ENCODE measurements at regions not wholly inside any gene's neighbourhood (a gene's known extent, or its start where the extent isn't known, plus 50 kb on each side); places are given as distances from the start of the nearest gene placed in this dataset.
"Not testable (repeated sequence)": the region's sequence is repeated elsewhere in the genome, so short reads cannot be mapped to it uniquely, and the experiment has no call there.

DNA sequence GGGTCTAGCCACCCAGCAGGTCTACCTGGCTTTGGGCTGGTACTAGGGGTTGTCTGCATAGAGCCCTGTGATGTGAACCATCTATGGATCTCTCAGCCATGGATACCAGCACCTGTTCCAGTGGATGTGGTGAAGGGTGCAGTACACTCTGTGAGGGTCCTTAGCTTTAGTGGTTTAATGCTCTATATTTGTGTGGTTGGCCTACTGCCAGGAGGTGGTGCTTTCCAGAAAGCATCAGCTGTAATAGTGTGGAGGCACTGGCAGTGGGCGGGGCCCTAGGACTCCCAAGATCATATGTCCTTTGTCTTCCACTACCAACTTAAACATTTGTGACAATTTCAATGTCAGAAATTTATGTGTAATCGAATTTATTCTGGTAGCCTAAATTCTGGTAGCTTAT lies 1065.1 kb downstream of the RPIA start:
- peak; percentile 14 for DNase-seq (ENCODE audit: low spot score)
- intact Hi-C loops (cut with DNase I): not testable (repeated sequence)

DNA sequence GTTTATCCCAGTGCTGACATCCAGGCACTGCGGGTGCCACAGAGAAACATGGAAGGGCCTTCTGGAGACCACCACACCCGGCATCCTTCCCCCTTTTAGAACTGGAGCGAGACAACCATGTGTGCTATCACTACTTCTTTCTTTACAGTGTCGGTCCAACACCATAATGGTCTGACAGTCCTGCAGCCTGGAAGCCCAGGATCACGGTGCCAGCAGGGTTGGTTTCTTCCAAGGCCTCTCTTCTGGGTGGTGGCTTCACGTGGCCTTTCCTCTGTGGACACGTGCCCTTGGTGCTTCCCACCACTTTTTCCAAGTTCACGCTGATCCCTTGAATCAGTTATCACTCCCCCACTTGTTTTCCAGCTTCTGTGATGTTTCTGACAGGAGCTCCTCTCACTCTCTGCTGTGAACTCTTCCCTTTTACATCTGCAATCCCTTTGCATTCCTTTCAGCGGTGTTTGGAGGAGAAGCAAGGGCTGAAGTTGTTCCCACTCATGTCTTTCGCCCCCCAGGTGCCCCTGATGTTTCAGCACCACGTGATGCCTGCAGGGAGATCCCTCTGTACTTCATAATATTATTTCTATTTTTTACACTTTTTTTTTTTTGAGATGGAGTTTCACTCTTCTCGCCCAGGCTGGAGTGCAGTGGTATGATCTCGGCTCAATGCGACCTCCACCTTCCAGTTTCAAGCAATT lies 1067.0 kb downstream of the RPIA start:
- DNase-seq (ENCODE audit: low spot score): peak; percentile 70
- intact Hi-C loops (cut with DNase I): not testable (repeated sequence)

DNA sequence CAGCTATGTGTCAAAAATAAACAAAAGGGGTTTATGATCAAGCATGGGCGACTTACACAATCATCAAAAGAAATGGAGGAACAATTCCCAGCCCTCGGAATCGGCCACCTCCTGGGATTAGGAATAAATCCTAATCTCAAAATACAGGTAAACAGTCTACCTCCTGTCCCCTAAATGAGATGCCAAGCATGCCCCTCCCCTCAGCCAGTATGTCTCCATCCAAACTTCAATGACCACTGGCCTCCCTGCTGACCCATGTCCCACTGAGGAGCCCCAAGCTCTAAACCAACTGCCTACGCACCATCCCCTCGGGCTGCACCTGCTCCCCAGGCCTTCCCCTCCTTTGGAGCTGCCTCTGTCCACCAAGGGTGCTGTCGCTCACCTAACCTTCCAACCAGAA lies 1069.3 kb downstream of the RPIA start:
- DNase-seq (ENCODE audit: low spot score): peak; percentile 35
- intact Hi-C loops (cut with DNase I): not testable (repeated sequence)

DNA sequence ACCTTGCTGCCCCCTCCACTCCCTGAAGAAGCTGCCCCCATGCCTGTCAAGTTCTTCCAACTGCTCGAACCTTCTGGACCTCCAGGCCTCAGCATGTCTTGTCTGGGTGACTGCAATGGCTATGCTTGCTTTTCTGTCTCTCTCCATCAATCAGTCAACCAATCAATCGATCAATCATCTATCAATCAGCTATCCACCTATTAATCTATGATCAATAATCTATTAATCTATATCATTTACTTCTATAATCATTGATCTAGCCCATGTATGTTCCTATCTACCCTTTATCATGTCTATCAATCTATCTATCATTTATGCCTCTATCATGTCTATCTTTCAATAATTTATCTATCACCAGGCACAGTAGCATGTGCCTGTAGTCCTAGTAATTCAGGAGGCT lies 1069.7 kb downstream of the RPIA start:
- DNase-seq (ENCODE audit: low spot score); intact Hi-C loops (cut with DNase I): not testable (repeated sequence)

DNA sequence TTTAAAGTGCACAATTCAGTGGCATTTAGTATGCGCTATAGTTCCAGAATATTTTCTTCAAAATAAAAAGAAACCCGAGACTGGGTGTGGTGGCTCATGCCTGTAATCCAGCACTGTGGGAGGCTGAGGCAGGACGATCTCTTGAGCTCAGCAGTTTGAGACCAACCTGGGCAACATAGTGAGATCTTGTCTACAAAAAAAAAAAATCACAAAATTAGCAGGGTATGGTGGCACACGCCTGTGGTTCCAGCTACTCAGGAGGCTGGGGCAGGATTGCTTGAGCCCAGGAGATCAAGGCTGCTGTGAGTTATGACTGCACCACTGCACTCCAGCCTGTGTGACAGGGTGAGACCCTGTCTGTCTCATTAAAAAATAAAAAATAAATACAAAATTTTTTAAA lies 1070.4 kb downstream of the RPIA start:
- intact Hi-C loops (cut with DNase I): not testable (repeated sequence)
- DNase-seq (ENCODE audit: low spot score): peak; percentile 61

DNA sequence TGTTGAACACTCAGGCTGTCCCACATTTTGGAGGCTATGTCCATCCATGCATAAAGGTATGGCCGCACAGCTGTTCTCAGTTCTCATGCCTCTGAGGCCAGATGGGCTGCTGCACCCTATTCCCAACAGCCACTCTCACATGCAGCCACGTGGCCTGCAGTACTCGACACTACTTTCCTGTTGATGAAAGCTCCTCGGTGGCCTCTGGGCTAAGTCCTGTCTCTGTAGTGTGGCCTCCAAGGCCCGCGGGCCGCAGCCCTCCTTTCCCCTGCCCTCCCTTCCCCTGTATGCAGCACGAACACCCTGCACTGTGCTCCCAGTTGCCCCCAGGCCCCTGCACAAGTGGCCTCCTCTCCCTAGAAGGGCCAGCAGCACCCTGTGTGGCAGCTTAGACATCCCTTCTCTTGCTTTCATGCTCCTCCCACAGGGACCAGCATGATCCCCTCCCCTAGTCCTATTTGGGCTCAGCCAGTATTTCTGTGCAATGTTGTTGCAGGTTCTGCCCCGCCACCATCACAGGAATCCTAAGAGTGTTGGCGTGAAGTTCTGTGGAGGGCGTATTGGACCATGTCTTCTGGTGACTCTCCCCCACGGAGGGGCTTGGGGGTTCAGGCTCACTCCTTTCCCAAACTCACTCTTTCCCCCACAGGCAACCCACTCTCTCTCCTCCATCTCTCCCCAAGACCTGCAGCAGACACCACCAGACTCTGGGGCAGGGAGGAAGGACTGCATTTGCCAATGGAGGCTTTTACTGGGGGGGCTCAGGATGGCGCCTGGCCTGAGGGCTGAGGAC lies 1071.2 kb downstream of the RPIA start:
- DNase-seq (ENCODE audit: low spot score): peak; percentile 81

DNA sequence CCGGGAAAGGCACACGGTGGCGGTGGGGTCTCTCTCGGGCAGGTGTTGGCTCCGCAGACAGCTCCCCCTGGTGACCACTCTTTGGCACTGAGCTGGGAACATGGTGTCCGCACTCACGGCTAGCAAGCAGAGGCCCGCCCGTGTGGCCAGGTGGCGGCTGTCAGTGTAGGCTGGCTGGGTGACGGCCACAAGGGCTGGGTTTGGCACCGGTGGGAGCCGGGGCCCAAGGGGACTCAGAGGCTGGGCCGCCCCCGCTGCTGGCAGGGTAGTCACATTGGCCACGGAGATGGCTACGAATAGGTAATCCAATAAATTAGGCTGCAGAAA lies 1071.7 kb downstream of the RPIA start:
- DNase-seq (ENCODE audit: low spot score): peak; percentile 82
- intact Hi-C loops (cut with DNase I): no loop called here

More for the DNA sequence above, 1071.2 kb downstream of the RPIA start:
- intact Hi-C loops (cut with DNase I): not testable (repeated sequence)

DNA sequence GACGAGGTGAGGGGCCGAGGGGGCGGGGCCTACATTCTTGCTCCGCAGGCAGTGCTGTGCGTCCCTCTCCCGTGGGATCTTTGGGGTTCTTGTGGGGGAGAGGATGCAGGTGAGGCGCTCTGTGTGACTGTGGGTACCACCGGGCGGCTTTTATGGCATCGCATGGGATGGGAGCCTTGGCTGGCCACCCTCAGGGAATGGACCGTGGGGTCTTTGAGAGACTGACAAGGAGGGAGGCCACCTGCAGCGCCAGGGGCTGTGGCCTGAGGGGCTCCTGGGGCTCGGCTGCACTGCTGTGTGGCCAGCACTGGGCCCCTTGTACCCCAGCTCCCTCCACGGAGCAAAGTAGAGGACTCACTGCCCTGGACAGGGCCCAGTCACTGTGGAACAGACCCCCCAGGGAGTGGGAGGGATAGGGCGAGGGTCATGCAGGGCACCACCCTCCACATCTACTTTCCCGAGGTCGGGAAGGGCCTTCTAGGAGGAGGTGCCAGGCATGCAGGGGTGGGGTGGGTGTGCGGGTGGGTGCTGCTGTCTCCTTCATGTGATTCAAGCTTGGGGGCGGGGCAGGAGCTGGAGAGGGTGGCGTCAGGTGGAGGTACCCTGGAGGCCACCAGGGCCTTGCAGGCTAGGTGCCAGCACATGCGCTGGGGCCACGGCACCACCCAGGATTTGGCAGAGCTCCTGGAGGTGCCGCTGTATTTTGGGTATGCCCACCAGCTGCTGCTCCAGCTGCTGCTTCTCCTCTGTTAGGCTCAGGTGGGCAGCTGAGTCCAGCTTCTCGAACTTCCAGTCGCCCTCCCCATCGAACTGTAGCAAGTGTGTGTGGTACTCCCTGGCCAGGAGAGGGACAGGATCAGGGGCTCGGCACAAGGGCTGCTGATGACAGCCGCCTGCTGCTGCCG lies 1072.4 kb downstream of the RPIA start:
- DNase-seq (ENCODE audit: low spot score): peak; percentile 83
- intact Hi-C loops (cut with DNase I): no loop called here

DNA sequence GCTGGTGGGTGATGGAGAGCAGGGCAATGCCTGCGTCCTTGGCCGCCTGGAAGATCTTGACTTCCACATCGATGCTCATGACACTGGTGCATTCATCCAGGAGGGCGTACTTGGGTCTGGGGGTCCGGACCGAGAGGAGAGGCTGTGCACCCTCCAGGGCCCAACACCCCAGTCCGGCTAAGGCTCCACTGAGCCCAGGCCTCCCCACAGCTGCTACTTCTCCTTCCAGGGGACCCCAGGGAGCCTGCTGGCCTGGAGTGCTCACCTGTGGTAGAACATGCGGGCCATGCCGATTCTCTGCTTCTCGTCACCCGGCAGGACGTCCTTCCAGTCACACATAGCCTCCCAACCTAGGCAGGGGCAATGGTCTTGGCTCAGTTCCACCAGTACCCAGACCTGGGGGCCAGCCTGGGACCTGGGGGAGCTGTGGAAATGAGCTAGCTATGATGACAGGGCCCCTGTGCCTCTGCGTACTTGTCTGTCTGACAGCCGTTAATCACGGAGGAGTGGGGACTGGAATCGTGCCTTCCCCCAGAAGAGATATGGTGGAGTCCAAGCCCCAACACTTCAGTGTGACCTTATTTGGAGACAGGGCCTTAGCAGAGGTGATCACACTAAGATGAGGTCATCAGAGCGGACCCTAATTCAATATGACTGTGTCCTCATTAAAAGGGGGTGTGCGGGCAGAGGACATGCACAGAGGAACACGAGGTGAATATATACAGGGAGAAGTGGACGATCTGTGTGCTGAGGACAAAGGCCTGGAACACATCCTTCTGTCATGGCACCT lies 1073.3 kb downstream of the RPIA start:
- DNase-seq (ENCODE audit: low spot score): peak; percentile 85
- intact Hi-C loops (cut with DNase I): not testable (repeated sequence)

DNA sequence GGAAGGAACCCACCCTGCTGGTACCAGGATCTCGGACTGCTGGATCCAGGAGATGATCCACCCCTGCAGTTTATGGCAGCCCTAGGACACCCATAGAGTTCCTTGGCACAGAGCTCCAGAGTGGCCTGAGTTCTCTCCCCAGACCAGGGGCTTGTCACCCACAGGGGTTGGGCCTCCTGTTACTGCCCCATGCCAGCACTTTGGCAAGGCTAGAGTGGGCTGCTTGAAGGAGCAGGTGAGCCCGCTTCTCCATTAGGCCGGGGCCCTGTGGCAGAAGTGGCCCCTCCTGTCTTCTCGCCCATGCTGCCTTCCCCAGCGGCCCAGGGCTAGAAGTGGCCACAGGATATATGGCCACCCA lies 1073.9 kb downstream of the RPIA start:
- intact Hi-C loops (cut with DNase I): not testable (repeated sequence)
- peak; percentile 77 for DNase-seq (ENCODE audit: low spot score)

DNA sequence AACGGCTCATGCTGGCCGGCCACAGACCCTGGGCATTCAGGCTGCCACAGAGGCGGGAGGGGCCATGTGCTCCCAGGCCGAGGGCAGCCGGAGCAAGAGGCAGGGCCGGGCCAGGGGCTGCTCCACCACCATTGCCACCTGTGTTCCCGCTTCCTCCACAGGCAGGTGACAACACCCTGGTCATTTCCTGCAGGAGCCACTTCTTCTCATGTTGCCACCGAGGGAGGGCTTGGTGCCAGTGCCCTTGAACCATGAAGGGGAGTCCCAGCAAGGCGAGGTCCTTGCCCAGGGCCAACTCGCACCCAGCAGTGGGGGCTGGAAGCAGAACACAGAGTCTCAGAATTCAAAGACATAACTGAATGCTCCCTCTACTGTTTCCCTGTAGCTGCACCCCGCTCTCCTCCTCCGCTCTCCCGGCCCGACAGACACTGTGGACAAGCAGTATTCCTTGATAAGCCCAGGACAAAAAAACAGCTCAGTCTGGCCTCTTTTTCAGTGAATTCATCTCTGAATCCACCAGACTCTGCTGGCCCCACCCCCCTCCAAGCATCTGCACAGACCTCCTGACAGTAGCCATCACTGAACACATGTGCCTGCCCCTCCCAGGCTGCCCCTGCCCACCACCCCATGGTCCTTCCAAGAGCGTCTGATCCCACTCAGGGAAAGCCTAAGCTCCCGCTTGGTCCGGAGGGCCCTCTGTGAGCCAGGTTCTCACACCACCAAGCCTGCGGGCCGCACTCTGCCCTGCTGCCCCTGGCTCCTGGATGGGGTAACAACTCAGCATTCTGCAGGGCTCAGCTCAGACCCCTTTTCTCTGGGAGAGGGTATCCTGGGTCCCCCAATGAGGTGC lies 1074.9 kb downstream of the RPIA start:
- DNase-seq (ENCODE audit: low spot score): peak; percentile 82

DNA sequence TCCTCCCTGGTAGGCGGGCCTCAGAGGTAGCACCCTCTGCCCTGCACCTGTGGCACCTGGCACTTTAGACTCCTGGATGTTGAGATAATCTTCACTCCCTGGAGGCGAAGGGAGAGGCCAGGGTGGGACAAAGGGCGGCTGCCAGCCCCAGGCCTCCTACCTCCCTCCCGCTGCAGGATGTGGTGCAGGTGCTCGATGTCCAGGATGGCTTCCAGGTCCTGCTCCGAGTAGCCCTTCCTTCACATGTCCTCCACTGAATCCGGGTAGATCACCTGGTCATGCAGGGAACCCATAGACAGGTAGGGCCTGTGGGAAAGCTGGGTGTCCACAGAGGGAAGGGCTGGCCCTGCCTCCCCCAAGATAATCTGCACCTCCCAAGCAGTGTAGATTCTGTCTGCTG lies 1075.6 kb downstream of the RPIA start:
- intact Hi-C loops (cut with DNase I): not testable (repeated sequence)
- peak; percentile 80 for DNase-seq (ENCODE audit: low spot score)

More for the DNA sequence above, 1074.9 kb downstream of the RPIA start:
- intact Hi-C loops (cut with DNase I): not testable (repeated sequence)

DNA sequence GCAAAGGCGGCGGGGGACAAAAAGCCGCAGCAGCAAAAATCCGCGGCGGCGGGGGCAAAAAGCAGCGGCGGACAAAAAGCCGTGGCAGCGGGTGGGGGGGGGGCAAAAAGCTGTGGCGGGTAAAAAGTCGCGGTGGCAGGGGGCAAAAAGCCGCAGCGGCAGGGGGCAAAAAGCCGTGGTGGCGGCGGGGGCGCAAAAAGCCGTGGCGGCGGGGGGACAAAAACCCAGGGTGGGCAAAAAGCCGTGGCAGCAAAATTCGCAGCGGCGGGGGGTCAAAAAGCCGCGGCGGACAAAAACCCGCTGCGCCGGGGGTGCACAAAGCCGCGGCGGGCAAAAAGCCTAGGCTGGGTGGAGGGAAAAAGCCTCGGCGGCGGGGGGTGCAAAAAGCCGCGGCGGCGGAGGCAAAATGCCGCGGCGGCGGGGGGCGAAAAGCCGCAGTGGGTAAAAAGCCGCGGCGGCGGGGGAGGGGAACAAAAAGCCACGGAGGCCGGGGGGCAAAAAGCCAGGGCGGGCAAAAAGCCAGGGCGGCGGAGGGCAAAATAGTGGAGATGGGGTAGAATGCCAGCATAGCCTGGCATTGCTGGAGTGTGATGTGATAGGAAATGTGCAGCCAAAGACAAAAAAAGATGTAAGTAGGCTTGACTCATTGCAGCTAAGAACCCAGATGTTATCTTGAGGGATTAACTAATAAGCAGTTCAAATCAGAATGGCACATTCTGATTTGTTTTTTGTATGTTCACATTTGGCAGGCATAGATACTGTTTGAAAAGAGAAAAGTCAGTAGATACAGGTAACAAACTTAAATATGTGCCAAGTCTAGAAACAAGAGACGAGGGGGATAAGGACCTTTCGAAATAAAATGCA lies 1076.3 kb downstream of the RPIA start:
- intact Hi-C loops (cut with DNase I): no loop called here
- peak; percentile 84 for DNase-seq (ENCODE audit: low spot score)

DNA sequence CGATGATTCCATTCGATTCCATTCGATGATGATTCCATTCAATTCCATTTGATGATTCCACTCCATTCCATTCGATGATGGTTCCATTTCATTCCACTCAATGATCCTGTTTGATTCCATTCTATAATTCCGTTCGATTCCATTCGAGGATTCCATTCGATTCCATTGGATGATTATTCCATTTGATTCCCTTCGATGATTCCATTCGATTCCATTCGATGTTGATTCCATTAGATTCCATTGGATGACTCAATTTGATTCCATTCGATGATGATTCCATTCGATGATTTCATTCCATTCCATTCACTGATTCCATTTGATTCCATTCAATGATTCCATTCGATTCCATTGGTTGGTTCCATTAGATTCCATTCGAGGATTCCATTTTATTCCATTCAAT lies 1084.4 kb downstream of the RPIA start:
- DNase-seq (ENCODE audit: low spot score): no peak
- intact Hi-C loops (cut with DNase I): no loop called here

DNA sequence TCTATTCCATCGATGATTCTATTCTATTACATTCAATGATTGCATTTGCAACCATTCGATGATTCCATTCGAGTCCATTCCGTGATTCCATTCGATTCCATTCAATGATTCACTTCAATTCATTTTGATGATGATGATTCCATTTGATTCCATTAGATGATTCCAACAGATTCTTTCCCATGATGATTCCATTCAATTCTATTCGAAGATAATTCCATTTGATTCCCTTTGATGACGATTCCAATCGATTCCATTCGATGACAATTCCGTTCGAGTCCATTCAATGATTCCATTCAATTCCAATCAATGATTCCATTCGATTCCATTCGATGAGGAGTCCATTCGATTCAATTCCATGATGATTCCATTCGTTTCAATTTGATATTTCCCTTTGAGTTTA lies 1088.8 kb downstream of the RPIA start:
- intact Hi-C loops (cut with DNase I): no loop called here

DNA sequence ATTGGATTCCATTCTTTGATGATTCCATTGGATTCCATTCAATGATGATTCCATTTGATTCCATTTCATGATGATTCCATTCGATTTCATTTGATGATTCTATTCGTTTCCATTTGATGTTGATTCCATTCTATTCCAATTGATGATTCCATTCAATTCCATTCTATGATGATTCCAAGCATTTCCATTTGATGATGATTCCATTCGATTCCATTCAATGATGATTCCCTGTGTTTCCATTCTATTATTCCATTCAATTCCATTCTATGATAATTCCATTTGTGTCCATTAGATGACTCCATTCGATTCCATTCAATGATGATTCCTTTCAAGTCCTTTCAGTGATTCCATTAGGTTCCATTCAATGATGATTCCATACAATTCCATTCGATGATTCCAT lies 1090.5 kb downstream of the RPIA start:
- no peak for DNase-seq (ENCODE audit: low spot score)
- intact Hi-C loops (cut with DNase I): no loop called here

More for the DNA sequence above, 1088.8 kb downstream of the RPIA start:
- no peak for DNase-seq (ENCODE audit: low spot score)

DNA sequence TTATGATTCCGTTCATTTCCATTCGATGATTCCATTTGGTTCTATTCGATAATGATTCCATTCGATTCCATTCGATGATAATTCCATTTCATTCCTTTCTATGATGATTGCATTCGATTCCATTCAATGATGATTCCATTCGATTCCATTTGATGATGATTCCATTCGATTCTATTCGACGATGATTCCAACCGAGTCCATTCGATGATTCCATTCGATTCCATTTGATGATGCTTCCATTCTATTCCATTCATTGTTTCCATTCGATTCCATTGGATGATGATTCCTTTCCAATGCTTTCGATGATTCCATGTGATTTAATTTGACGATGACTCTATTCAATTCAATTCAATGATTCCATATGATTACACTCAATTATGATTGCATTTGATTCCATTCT lies 1093.5 kb downstream of the RPIA start:
- intact Hi-C loops (cut with DNase I): no loop called here
- DNase-seq (ENCODE audit: low spot score): no peak

Data from posterior vena cava (tissue), 2 donors.